ENCODE measurements at regions not wholly inside any gene's neighbourhood (a gene's known extent, or its start where the extent isn't known, plus 50 kb on each side); places are given as distances from the start of the nearest gene placed in this dataset.
A peak's percentile ranks its signal among the peaks of the same experiment; 100 is the strongest.

DNA sequence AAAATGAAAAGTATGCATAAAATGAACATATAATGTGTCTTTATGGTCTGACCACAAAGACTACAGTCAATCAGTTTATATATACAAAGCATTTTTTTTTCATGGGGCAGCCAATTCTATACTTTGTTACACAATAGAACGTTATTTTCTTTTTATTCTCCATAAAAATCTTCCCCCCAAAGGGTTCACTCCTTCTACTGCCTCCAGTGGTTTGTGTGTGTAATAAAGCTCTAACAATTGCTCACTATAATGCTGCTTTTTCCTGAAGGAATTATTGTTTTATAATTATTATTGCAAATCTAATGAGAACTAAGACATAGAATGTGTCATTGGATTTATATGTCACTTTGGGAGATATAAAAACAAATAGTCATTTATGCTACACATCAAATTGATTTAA, 664.1 kb upstream of the PABPC4L start:
- H3K9me1 ChIP-seq (replicated peaks; ENCODE audit: control insufficient read depth, extremely low read depth, insufficient read depth, low read length) = no peaks in the 10 kb centered on the region
- dilution Hi-C loops (cut with MboI; ENCODE audit: extremely low pct_ligation_motif_present, low sequenced_read_pairs) = no loop called here
- H3K9ac ChIP-seq (replicated peaks; ENCODE audit: extremely low read depth, insufficient read depth, low read length) = no peak overlapping the region
- no peak overlapping the region for H3K27ac ChIP-seq (ENCODE audit: insufficient read depth, low read depth, low read length)
- H3K4me3 ChIP-seq (replicated peaks in 1 of 3; ENCODE audit: insufficient read depth in 1 of 3, low read depth in 1 of 3, low read length in 3 of 3) = no peak overlapping the region
- no peak for DNase-seq (ENCODE audit: low read depth, low spot score)
- BruUV-seq (replicated peaks) = no TSS peak
- TF ChIP-seq POLR2A (IDR thresholded peaks at IDR 0.05; ENCODE audit: low read depth, low read length) (no peak), EZH2 (IDR thresholded peaks at IDR 0.05; ENCODE audit: borderline replicate concordance, low read depth, low read length, severe bottlenecking) (no peak), FOS (IDR thresholded peaks at IDR 0.05; ENCODE audit: borderline replicate concordance, insufficient read depth, low read length) (no peak), GATA2 (IDR thresholded peaks at IDR 0.05; ENCODE audit: insufficient read depth, insufficient read length, low read depth, low read length) (no peak), POLR2AphosphoS5 (IDR thresholded peaks at IDR 0.05; ENCODE audit: insufficient read depth, low read depth, low read length) (no peak)
- intact Hi-C loops (cut with micrococcal nuclease) = no loop called here
- H3K27me3 ChIP-seq (ENCODE audit: control insufficient read depth in 2 of 2, insufficient read depth in 2 of 2, low read length in 2 of 2) = no peaks in the 10 kb centered on the region
- no peak for FAIRE-seq
- H3K4me1 ChIP-seq (ENCODE audit: control insufficient read depth, extremely low read depth, insufficient read depth, low read length) = no peaks in the 10 kb centered on the region
- no peaks in the 10 kb centered on the region for H4K20me1 ChIP-seq (replicated peaks; ENCODE audit: control insufficient read depth, extremely low read depth, insufficient read depth, low read length)
- CTCF ChIA-PET = no interaction called here
- H3K4me2 ChIP-seq (ENCODE audit: insufficient read depth, low read length) = no peak overlapping the region
- H2AFZ ChIP-seq (ENCODE audit: low read depth, low read length) = no peak overlapping the region
- H3K36me3 ChIP-seq (ENCODE audit: control insufficient read depth in 2 of 2, extremely low read depth in 1 of 2, insufficient read depth in 2 of 2, low read length in 2 of 2) = no peaks in the 10 kb centered on the region
- H3K9me3 ChIP-seq (replicated peaks; ENCODE audit: control insufficient read depth, insufficient read depth, low read length) = no peaks in the 10 kb centered on the region
- POLR2A ChIA-PET = no interaction called here
- H3K79me2 ChIP-seq (ENCODE audit: control insufficient read depth, insufficient read depth, low read length) = no peaks in the 10 kb centered on the region

DNA sequence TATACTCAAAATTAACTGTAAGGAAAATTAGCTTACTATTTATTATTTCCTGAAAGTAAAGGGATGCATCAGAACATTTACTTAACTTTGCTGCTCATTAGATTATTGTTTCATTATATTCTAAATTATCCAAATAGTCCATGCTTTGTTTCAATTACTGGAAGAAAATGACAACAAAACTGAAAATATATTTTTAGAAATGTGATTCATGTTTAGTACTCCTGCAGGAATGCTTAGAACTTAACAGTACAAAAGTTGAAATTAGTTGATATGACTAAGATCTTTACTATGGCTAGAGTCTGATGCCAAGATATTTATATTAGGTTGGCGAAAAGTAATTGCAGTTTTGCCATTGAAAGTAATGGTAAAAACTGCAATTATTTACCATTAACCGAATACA, 660.5 kb upstream of the PABPC4L start:
- ChIA-PET POLR2A (no interaction called here), CTCF (no interaction called here)
- no peaks in the 10 kb centered on the region for H3K79me2 ChIP-seq (ENCODE audit: control insufficient read depth, insufficient read depth, low read length)
- no peaks in the 10 kb centered on the region for H3K27me3 ChIP-seq (ENCODE audit: control insufficient read depth in 2 of 2, insufficient read depth in 2 of 2, low read length in 2 of 2)
- H3K36me3 ChIP-seq (ENCODE audit: control insufficient read depth in 2 of 2, extremely low read depth in 1 of 2, insufficient read depth in 2 of 2, low read length in 2 of 2) = no peaks in the 10 kb centered on the region
- H3K9me3 ChIP-seq (replicated peaks; ENCODE audit: control insufficient read depth, insufficient read depth, low read length) = no peaks in the 10 kb centered on the region
- H3K4me1 ChIP-seq (ENCODE audit: control insufficient read depth, extremely low read depth, insufficient read depth, low read length) = no peaks in the 10 kb centered on the region
- BruUV-seq (replicated peaks) = no TSS peak
- dilution Hi-C loops (cut with MboI; ENCODE audit: extremely low pct_ligation_motif_present, low sequenced_read_pairs) (no loop called here), intact Hi-C loops (cut with micrococcal nuclease) (no loop called here)
- no peaks in the 10 kb centered on the region for H3K9me1 ChIP-seq (replicated peaks; ENCODE audit: control insufficient read depth, extremely low read depth, insufficient read depth, low read length)
- H3K27ac ChIP-seq (ENCODE audit: insufficient read depth, low read depth, low read length) = no peak overlapping the region
- no peak overlapping the region for H3K9ac ChIP-seq (replicated peaks; ENCODE audit: extremely low read depth, insufficient read depth, low read length)
- FAIRE-seq = no peak
- H3K4me2 ChIP-seq (ENCODE audit: insufficient read depth, low read length) = no peak overlapping the region
- no peak overlapping the region for H3K4me3 ChIP-seq (replicated peaks in 1 of 3; ENCODE audit: insufficient read depth in 1 of 3, low read depth in 1 of 3, low read length in 3 of 3)
- DNase-seq (ENCODE audit: low read depth, low spot score) = no peak
- no peaks in the 10 kb centered on the region for H4K20me1 ChIP-seq (replicated peaks; ENCODE audit: control insufficient read depth, extremely low read depth, insufficient read depth, low read length)
- TF ChIP-seq FOS (IDR thresholded peaks at IDR 0.05; ENCODE audit: borderline replicate concordance, insufficient read depth, low read length) (peak; percentile 10), EZH2 (IDR thresholded peaks at IDR 0.05; ENCODE audit: borderline replicate concordance, low read depth, low read length, severe bottlenecking) (no peak), POLR2AphosphoS5 (IDR thresholded peaks at IDR 0.05; ENCODE audit: insufficient read depth, low read depth, low read length) (no peak), MYC (IDR thresholded peaks at IDR 0.05; ENCODE audit: low read depth, low read length) (no peak)
- no peak overlapping the region for H2AFZ ChIP-seq (ENCODE audit: low read depth, low read length)
